Fibroblast of lung (primary cell): ENCODE measurements at regions not wholly inside any gene's neighbourhood (a gene's known extent, or its start where the extent isn't known, plus 50 kb on each side); places are given as distances from the start of the nearest gene placed in this dataset.

Experiments used
- DNase-seq, 2 donors: peaks; one replicate each; pipeline versions ENCODE4 v3.0.0 to v3.0.0-alpha.2; 2010; ENCODE audit warnings: low read depth in 2 of 2
- H2AFZ ChIP-seq: 2 replicates; pipeline ENCODE4 v1.5.1; 2012; ENCODE audit warnings: low read length, control low read depth, inconsistent platforms
- H3K27ac ChIP-seq: 2 replicates; pipeline ENCODE4 v1.5.1; 2011; ENCODE audit warnings: low read length, control low read depth; ENCODE audit not compliant: insufficient read depth
- H3K27me3 ChIP-seq: 2 replicates; pipeline ENCODE4 v1.5.1; 2011; ENCODE audit warnings: mild to moderate bottlenecking, low read length; ENCODE audit not compliant: control insufficient read depth, insufficient read depth
- H3K36me3 ChIP-seq: 2 replicates; pipeline ENCODE4 v1.5.1; 2011; ENCODE audit warnings: low read length; ENCODE audit not compliant: control insufficient read depth, insufficient read depth
- H3K4me1 ChIP-seq: 2 replicates; pipeline ENCODE4 v1.5.1; 2011; ENCODE audit warnings: low read length; ENCODE audit not compliant: control insufficient read depth, insufficient read depth; ENCODE audit errors: extremely low read depth
- H3K4me2 ChIP-seq: 2 replicates; pipeline ENCODE4 v1.5.1; 2011; ENCODE audit warnings: low read length, control low read depth; ENCODE audit not compliant: insufficient read depth; ENCODE audit errors: extremely low read depth
- H3K4me3 ChIP-seq, 4 experiments: fragments of 200-600 bp in 1 of 4; sonication (generic) in 1 of 4; replicated peaks in 1 of 4; 2 replicates each; pipeline ENCODE4 v1.5.1; 2011 to 2016; ENCODE audit warnings: low read length in 4 of 4, low read depth in 3 of 4, mild to moderate bottlenecking in 3 of 4, control low read depth in 2 of 4, inconsistent platforms in 1 of 4, mixed read lengths in 1 of 4; ENCODE audit not compliant: insufficient read depth in 1 of 4; ENCODE audit errors: control extremely low read depth in 1 of 4
- H3K79me2 ChIP-seq: 2 replicates; pipeline ENCODE4 v1.5.1; 2012; ENCODE audit warnings: mild to moderate bottlenecking, low read length, inconsistent platforms; ENCODE audit not compliant: control insufficient read depth, insufficient read depth
- H3K9ac ChIP-seq: 2 replicates; pipeline ENCODE4 v1.5.1; 2011; ENCODE audit warnings: mild to moderate bottlenecking, low read length, control low read depth; ENCODE audit not compliant: insufficient read depth
- H3K9me3 ChIP-seq: 2 replicates; pipeline ENCODE4 v1.5.1; 2012; ENCODE audit warnings: low read depth, low read length; ENCODE audit not compliant: control insufficient read depth, insufficient read depth
- H4K20me1 ChIP-seq: 2 replicates; pipeline ENCODE4 v1.5.1; 2011; ENCODE audit warnings: low read length; ENCODE audit not compliant: control insufficient read depth, insufficient read depth; ENCODE audit errors: extremely low read depth
- CTCF ChIP-seq, 2 donors: IDR thresholded peaks in 1 of 2; conservative IDR thresholded peaks in 1 of 2; 1 replicate in 1 of 2; 2 replicates in 1 of 2; pipeline ENCODE4 v1.5.1; 2011 to 2012; ENCODE audit warnings: low read length in 2 of 2, control low read depth in 1 of 2, inconsistent platforms in 1 of 2, low read depth in 1 of 2, mild to moderate bottlenecking in 1 of 2
- EZH2 ChIP-seq: IDR thresholded peaks from 2 replicates; pipeline ENCODE4 v1.5.1; 2012; ENCODE audit warnings: low read length, control low read depth, mild to moderate bottlenecking; ENCODE audit errors: missing control alignments

- Histone ChIP-seq H3K27me3 (no peaks in the 10 kb centered on the region), H3K4me1 (no peaks in the 10 kb centered on the region), H3K4me2 (no peak overlapping the region), H3K9ac (no peak overlapping the region), H3K36me3 (no peaks in the 10 kb centered on the region), H3K27ac (no peak overlapping the region), H3K4me3 (no peak overlapping the region), H2AFZ (no peak overlapping the region), H3K79me2 (no peaks in the 10 kb centered on the region), H4K20me1 (no peaks in the 10 kb centered on the region), H3K9me3 (no peaks in the 10 kb centered on the region)
- TF ChIP-seq CTCF (conservative IDR thresholded peaks at IDR 0.05 in 1 of 2, IDR thresholded peaks at IDR 0.05 in 1 of 2; ENCODE audit: low read depth in 1 of 2, low read length in 2 of 2) (no peak), EZH2 (no peak)
- DNase-seq: no peak
These were observed 1315.2 kb downstream of the TBC1D22A start for GRCh38 chr22:48077699-48078098.

GRCh38 chr22:48076008-48076407 is 1313.6 kb downstream of the TBC1D22A start:
- Histone ChIP-seq H3K4me1 (no peaks in the 10 kb centered on the region), H3K9me3 (no peaks in the 10 kb centered on the region), H3K79me2 (no peaks in the 10 kb centered on the region), H2AFZ (no peak overlapping the region), H3K4me3 (no peak overlapping the region), H3K9ac (no peak overlapping the region), H4K20me1 (no peaks in the 10 kb centered on the region), H3K4me2 (no peak overlapping the region), H3K36me3 (no peaks in the 10 kb centered on the region), H3K27me3 (no peaks in the 10 kb centered on the region), H3K27ac (no peak overlapping the region)
- TF ChIP-seq CTCF (conservative IDR thresholded peaks at IDR 0.05 in 1 of 2, IDR thresholded peaks at IDR 0.05 in 1 of 2; ENCODE audit: low read depth in 1 of 2, low read length in 2 of 2): no peak
- TF ChIP-seq EZH2: no peak
- DNase-seq: no peak

GRCh38 chr22:48075604-48076003 is 1313.2 kb downstream of the TBC1D22A start:
- Histone ChIP-seq H3K4me1 (no peaks in the 10 kb centered on the region), H3K9ac (no peak overlapping the region), H3K4me2 (no peak overlapping the region), H3K9me3 (no peaks in the 10 kb centered on the region), H3K4me3 (no peak overlapping the region), H3K27me3 (no peaks in the 10 kb centered on the region), H3K36me3 (no peaks in the 10 kb centered on the region), H2AFZ (no peak overlapping the region), H3K79me2 (no peaks in the 10 kb centered on the region), H3K27ac (no peak overlapping the region), H4K20me1 (no peaks in the 10 kb centered on the region)
- DNase-seq: no peak
- TF ChIP-seq EZH2: no peak
- TF ChIP-seq CTCF (conservative IDR thresholded peaks at IDR 0.05 in 1 of 2, IDR thresholded peaks at IDR 0.05 in 1 of 2; ENCODE audit: low read depth in 1 of 2, low read length in 2 of 2): no peak
